ENCODE measurements at regions not wholly inside any gene's neighbourhood (a gene's known extent, or its start where the extent isn't known, plus 50 kb on each side); places are given as distances from the start of the nearest gene placed in this dataset.

- Histone ChIP-seq H3K9ac (ENCODE audit: low read length) (no peak overlapping the region), H3K4me3 (ENCODE audit: low read depth, low read length) (no peak overlapping the region), H3K27me3 (ENCODE audit: control insufficient read depth, insufficient read depth, low read length) (peaks cover 6% of the 10 kb centered on the region; the same call in 1 of the 2 replicates), H3K4me1 (ENCODE audit: control insufficient read depth, insufficient read depth, low read length) (no peaks in the 10 kb centered on the region), H3K36me3 (ENCODE audit: control insufficient read depth, insufficient read depth, low read length) (no peaks in the 10 kb centered on the region), H3K27ac (ENCODE audit: low read depth, low read length) (no peak overlapping the region), H3K9me3 (ENCODE audit: control insufficient read depth, insufficient read depth, low read depth, low read length) (no peaks in the 10 kb centered on the region)
These were observed 118.2 kb upstream of the DPP6 start for GRCh38 chr7:153934048-153934447.

- Histone ChIP-seq H3K27me3 (ENCODE audit: control insufficient read depth, insufficient read depth, low read length) (peaks cover 6% of the 10 kb centered on the region; the same call in 1 of the 2 replicates), H3K36me3 (ENCODE audit: control insufficient read depth, insufficient read depth, low read length) (no peaks in the 10 kb centered on the region), H3K9ac (ENCODE audit: low read length) (no peak overlapping the region), H3K4me3 (ENCODE audit: low read depth, low read length) (no peak overlapping the region), H3K27ac (ENCODE audit: low read depth, low read length) (no peak overlapping the region), H3K4me1 (ENCODE audit: control insufficient read depth, insufficient read depth, low read length) (no peaks in the 10 kb centered on the region), H3K9me3 (ENCODE audit: control insufficient read depth, insufficient read depth, low read depth, low read length) (no peaks in the 10 kb centered on the region)
These were observed 117.6 kb upstream of the DPP6 start for GRCh38 chr7:153934629-153935028.

DNA sequence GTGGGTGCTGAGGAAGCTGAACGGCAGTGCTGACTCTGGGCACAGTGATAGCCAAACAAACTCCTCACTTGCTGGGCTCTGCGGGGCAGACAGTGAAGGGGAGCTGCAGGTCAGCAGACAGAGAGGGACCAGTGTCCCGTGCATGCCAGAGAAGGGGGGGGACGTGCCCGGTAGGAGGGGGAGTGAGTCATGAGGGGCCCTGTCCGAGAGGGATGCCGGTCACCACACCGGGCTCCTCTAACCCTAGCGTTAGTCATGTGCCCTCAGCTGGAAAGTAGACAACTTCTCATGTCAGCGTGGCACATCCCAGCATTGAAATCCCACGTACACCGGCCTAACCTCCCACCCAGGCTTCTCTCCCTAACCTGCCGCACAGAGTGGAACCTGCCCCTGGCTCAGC lies 117.1 kb upstream of the DPP6 start:
- H3K4me1 ChIP-seq (ENCODE audit: control insufficient read depth, insufficient read depth, low read length), result no peaks in the 10 kb centered on the region
- peaks cover 6% of the 10 kb centered on the region; the same call in 1 of the 2 replicates for H3K27me3 ChIP-seq (ENCODE audit: control insufficient read depth, insufficient read depth, low read length)
- H3K9me3 ChIP-seq (ENCODE audit: control insufficient read depth, insufficient read depth, low read depth, low read length), result no peaks in the 10 kb centered on the region
- no peak overlapping the region for H3K27ac ChIP-seq (ENCODE audit: low read depth, low read length)
- no peak overlapping the region for H3K9ac ChIP-seq (ENCODE audit: low read length)
- no peaks in the 10 kb centered on the region for H3K36me3 ChIP-seq (ENCODE audit: control insufficient read depth, insufficient read depth, low read length)
- H3K4me3 ChIP-seq (ENCODE audit: low read depth, low read length), result no peak overlapping the region

- Histone ChIP-seq H3K27me3 (ENCODE audit: control insufficient read depth, insufficient read depth, low read length) (peaks cover 6% of the 10 kb centered on the region; the same call in 1 of the 2 replicates), H3K9ac (ENCODE audit: low read length) (no peak overlapping the region), H3K9me3 (ENCODE audit: control insufficient read depth, insufficient read depth, low read depth, low read length) (no peaks in the 10 kb centered on the region), H3K4me1 (ENCODE audit: control insufficient read depth, insufficient read depth, low read length) (peaks cover 2% of the 10 kb centered on the region; the same call in 1 of the 2 replicates), H3K4me3 (ENCODE audit: low read depth, low read length) (no peak overlapping the region), H3K36me3 (ENCODE audit: control insufficient read depth, insufficient read depth, low read length) (no peaks in the 10 kb centered on the region), H3K27ac (ENCODE audit: low read depth, low read length) (no peak overlapping the region)
These were observed 113.7 kb upstream of the DPP6 start for GRCh38 chr7:153938451-153938850.

GRCh38 chr7:153939177-153939576 lies 113.0 kb upstream of the DPP6 start:
- Histone ChIP-seq H3K4me1 (ENCODE audit: control insufficient read depth, insufficient read depth, low read length) (peaks cover 9% of the 10 kb centered on the region), H3K27me3 (ENCODE audit: control insufficient read depth, insufficient read depth, low read length) (peaks cover 6% of the 10 kb centered on the region; the same call in 1 of the 2 replicates)

DNA sequence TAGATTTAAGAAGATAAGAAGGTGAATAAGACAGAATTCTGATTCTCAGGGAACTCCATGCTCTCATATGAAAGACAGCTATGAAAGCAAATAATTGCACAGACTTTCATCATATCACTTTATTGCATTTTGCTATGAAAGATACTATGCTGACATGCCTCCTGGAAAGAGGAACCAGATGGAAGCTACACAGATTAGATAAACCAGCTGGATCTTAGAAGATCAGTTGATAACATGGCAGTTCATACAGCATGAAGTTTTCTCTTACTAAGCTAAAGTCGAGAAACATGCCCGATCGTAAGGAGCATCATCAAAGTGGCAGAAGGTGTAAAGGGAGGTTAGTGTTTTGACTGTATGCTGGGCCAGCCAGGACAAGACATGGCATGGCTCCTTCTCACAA lies 112.5 kb upstream of the DPP6 start:
- H3K9ac ChIP-seq (ENCODE audit: low read length), result no peak overlapping the region
- no peak overlapping the region for H3K4me3 ChIP-seq (ENCODE audit: low read depth, low read length)
- peaks cover 6% of the 10 kb centered on the region; the same call in 1 of the 2 replicates for H3K27me3 ChIP-seq (ENCODE audit: control insufficient read depth, insufficient read depth, low read length)
- no peak overlapping the region for H3K27ac ChIP-seq (ENCODE audit: low read depth, low read length)
- H3K4me1 ChIP-seq (ENCODE audit: control insufficient read depth, insufficient read depth, low read length), result peaks cover 11% of the 10 kb centered on the region
- H3K9me3 ChIP-seq (ENCODE audit: control insufficient read depth, insufficient read depth, low read depth, low read length), result no peaks in the 10 kb centered on the region
- no peaks in the 10 kb centered on the region for H3K36me3 ChIP-seq (ENCODE audit: control insufficient read depth, insufficient read depth, low read length)

More at GRCh38 chr7:153939177-153939576, 113.0 kb upstream of the DPP6 start:
- no peak overlapping the region for H3K9ac ChIP-seq (ENCODE audit: low read length)
- H3K36me3 ChIP-seq (ENCODE audit: control insufficient read depth, insufficient read depth, low read length), result no peaks in the 10 kb centered on the region
- no peaks in the 10 kb centered on the region for H3K9me3 ChIP-seq (ENCODE audit: control insufficient read depth, insufficient read depth, low read depth, low read length)
- H3K27ac ChIP-seq (ENCODE audit: low read depth, low read length), result no peak overlapping the region
- H3K4me3 ChIP-seq (ENCODE audit: low read depth, low read length), result no peak overlapping the region

GRCh38 chr7:153941061-153941460 lies 111.1 kb upstream of the DPP6 start:
- no peaks in the 10 kb centered on the region for H3K36me3 ChIP-seq (ENCODE audit: control insufficient read depth, insufficient read depth, low read length)
- no peaks in the 10 kb centered on the region; the same call in 1 of the 2 replicates for H3K27me3 ChIP-seq (ENCODE audit: control insufficient read depth, insufficient read depth, low read length)
- no peak overlapping the region for H3K9ac ChIP-seq (ENCODE audit: low read length)
- H3K4me3 ChIP-seq (ENCODE audit: low read depth, low read length), result no peak overlapping the region
- no peak overlapping the region for H3K27ac ChIP-seq (ENCODE audit: low read depth, low read length)
- no peaks in the 10 kb centered on the region for H3K9me3 ChIP-seq (ENCODE audit: control insufficient read depth, insufficient read depth, low read depth, low read length)
- H3K4me1 ChIP-seq (ENCODE audit: control insufficient read depth, insufficient read depth, low read length), result peaks cover 11% of the 10 kb centered on the region

DNA sequence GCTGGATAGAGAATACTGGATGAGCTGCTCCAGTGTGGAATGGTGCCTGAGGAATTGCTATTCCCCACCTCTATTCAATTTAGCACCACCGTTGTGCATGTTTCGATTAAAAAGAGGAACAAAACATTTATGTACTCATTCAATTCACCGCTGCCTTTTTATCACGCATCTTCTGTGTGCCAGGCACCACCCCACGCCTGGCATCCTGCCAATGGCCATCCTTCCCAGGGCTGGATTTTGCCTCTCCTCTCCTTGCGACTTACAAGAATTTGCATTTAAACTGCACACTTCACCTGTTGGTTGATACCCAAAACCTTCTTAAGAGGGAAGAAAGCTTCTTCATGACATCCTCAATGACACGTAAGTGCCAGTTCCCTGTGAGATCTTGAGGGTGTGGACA lies 110.2 kb upstream of the DPP6 start:
- no peak overlapping the region for H3K27ac ChIP-seq (ENCODE audit: low read depth, low read length)
- no peaks in the 10 kb centered on the region for H3K9me3 ChIP-seq (ENCODE audit: control insufficient read depth, insufficient read depth, low read depth, low read length)
- no peak overlapping the region for H3K4me3 ChIP-seq (ENCODE audit: low read depth, low read length)
- H3K27me3 ChIP-seq (ENCODE audit: control insufficient read depth, insufficient read depth, low read length), result no peaks in the 10 kb centered on the region; the same call in 1 of the 2 replicates
- H3K9ac ChIP-seq (ENCODE audit: low read length), result no peak overlapping the region
- no peaks in the 10 kb centered on the region for H3K36me3 ChIP-seq (ENCODE audit: control insufficient read depth, insufficient read depth, low read length)
- peaks cover 11% of the 10 kb centered on the region for H3K4me1 ChIP-seq (ENCODE audit: control insufficient read depth, insufficient read depth, low read length)

DNA sequence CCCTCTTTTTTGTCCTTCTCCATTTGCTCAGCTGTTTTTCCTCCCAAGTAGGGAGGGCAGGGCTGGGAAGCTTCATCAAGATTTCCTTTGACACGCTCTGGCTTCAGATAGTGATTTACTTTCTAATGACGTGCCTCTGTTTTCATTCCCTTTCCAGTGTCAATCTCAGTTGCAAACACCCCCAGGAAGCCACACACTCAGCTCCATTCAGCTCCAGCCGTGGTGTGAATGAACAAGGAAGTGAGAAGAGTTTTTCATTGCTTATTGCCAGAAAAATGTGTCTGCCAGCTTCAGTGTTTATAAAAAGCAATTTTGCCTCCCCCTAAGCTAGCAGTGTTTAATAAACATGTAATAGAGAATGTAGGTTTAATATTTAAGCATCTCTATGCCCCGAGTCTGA lies 108.7 kb upstream of the DPP6 start:
- H3K27ac ChIP-seq (ENCODE audit: low read depth, low read length), result no peak overlapping the region
- H3K9ac ChIP-seq (ENCODE audit: low read length), result no peak overlapping the region
- no peaks in the 10 kb centered on the region; the same call in 1 of the 2 replicates for H3K27me3 ChIP-seq (ENCODE audit: control insufficient read depth, insufficient read depth, low read length)
- H3K9me3 ChIP-seq (ENCODE audit: control insufficient read depth, insufficient read depth, low read depth, low read length), result no peaks in the 10 kb centered on the region
- no peak overlapping the region for H3K4me3 ChIP-seq (ENCODE audit: low read depth, low read length)
- H3K4me1 ChIP-seq (ENCODE audit: control insufficient read depth, insufficient read depth, low read length), result peaks cover 11% of the 10 kb centered on the region
- H3K36me3 ChIP-seq (ENCODE audit: control insufficient read depth, insufficient read depth, low read length), result no peaks in the 10 kb centered on the region

- H3K4me1 ChIP-seq (ENCODE audit: control insufficient read depth, insufficient read depth, low read length), result peaks cover 11% of the 10 kb centered on the region
- no peaks in the 10 kb centered on the region for H3K27me3 ChIP-seq (ENCODE audit: control insufficient read depth, insufficient read depth, low read length)
- no peaks in the 10 kb centered on the region for H3K36me3 ChIP-seq (ENCODE audit: control insufficient read depth, insufficient read depth, low read length)
- no peak overlapping the region for H3K27ac ChIP-seq (ENCODE audit: low read depth, low read length)
- H3K9ac ChIP-seq (ENCODE audit: low read length), result no peak overlapping the region
- no peaks in the 10 kb centered on the region for H3K9me3 ChIP-seq (ENCODE audit: control insufficient read depth, insufficient read depth, low read depth, low read length)
- H3K4me3 ChIP-seq (ENCODE audit: low read depth, low read length), result no peak overlapping the region
These were observed 108.3 kb upstream of the DPP6 start for GRCh38 chr7:153943861-153944260.

DNA sequence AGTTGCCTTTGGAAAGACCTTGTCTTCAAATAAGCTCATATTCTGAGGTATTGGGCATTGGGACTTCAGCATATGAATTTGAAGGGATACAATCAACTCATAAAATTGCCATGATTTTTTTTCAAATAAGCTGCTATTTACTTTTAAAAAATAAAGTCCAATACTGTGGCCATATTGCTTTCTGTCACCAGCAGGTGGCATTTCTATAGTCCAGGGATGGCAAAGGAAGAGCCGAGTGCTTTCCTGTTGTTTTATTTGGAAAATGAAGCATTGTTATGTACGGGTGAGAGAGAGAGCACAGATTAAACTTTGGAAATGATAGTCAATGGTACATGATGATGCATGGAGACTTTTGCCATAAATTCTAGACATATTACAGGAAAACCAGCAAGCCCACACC lies 104.1 kb upstream of the DPP6 start:
- H3K36me3 ChIP-seq (ENCODE audit: control insufficient read depth, insufficient read depth, low read length), result no peaks in the 10 kb centered on the region
- no peak overlapping the region for H3K4me3 ChIP-seq (ENCODE audit: low read depth, low read length)
- no peak overlapping the region for H3K9ac ChIP-seq (ENCODE audit: low read length)
- no peaks in the 10 kb centered on the region; the same call in 1 of the 2 replicates for H3K27me3 ChIP-seq (ENCODE audit: control insufficient read depth, insufficient read depth, low read length)
- no peak overlapping the region for H3K27ac ChIP-seq (ENCODE audit: low read depth, low read length)
- no peaks in the 10 kb centered on the region for H3K9me3 ChIP-seq (ENCODE audit: control insufficient read depth, insufficient read depth, low read depth, low read length)
- peaks cover 11% of the 10 kb centered on the region for H3K4me1 ChIP-seq (ENCODE audit: control insufficient read depth, insufficient read depth, low read length)

- Histone ChIP-seq H3K4me3 (ENCODE audit: low read depth, low read length) (no peak overlapping the region), H3K9ac (ENCODE audit: low read length) (no peak overlapping the region), H3K36me3 (ENCODE audit: control insufficient read depth, insufficient read depth, low read length) (no peaks in the 10 kb centered on the region), H3K27ac (ENCODE audit: low read depth, low read length) (no peak overlapping the region), H3K9me3 (ENCODE audit: control insufficient read depth, insufficient read depth, low read depth, low read length) (no peaks in the 10 kb centered on the region), H3K4me1 (ENCODE audit: control insufficient read depth, insufficient read depth, low read length) (no peaks in the 10 kb centered on the region), H3K27me3 (ENCODE audit: control insufficient read depth, insufficient read depth, low read length) (no peaks in the 10 kb centered on the region; the same call in 1 of the 2 replicates)
These were observed 100.9 kb upstream of the DPP6 start for GRCh38 chr7:153951316-153951715.

All from HUES6 (cell line).